ENCODE measurements at regions not wholly inside any gene's neighbourhood (a gene's known extent, or its start where the extent isn't known, plus 50 kb on each side); places are given as distances from the start of the nearest gene placed in this dataset.

GRCh38 chr18:78722929-78723710, 256.5 kb upstream of the SALL3 start:
- Histone ChIP-seq H3K36me3 (no peaks in the 10 kb centered on the region), H3K4me3 (no peak overlapping the region), H3K4me1 (peaks cover 0 to 14% (median 12%) of the 10 kb centered on the region in 4 donors), H3K9me3 (no peaks in the 10 kb centered on the region), H3K27me3 (no peaks in the 10 kb centered on the region), H3K27ac (no peak overlapping the region)
- intact Hi-C loops (cut with DNase I), result no loop called here
- peak; percentile 18 for DNase-seq
- TF ChIP-seq CTCF (IDR thresholded peaks at IDR 0.05) (no peak), POLR2AphosphoS5 (IDR thresholded peaks at IDR 0.05) (no peak), POLR2A (IDR thresholded peaks at IDR 0.05) (no peak), EP300 (IDR thresholded peaks at IDR 0.05) (no peak)
- 68 to 82% methylated on average over 20 of the region's 20 CpGs for WGBS, 2 donors

GRCh38 chr18:78724214-78724914, 255.3 kb upstream of the SALL3 start:
- WGBS, 2 donors, result 76 to 82% methylated on average over 15 of the region's 15 CpGs
- Histone ChIP-seq H3K27ac (no peak overlapping the region), H3K9me3 (no peaks in the 10 kb centered on the region), H3K27me3 (no peaks in the 10 kb centered on the region), H3K4me1 (peaks cover 0 to 14% (median 12%) of the 10 kb centered on the region in 4 donors), H3K4me3 (no peak overlapping the region), H3K36me3 (no peaks in the 10 kb centered on the region)
- intact Hi-C loops (cut with DNase I), result no loop called here
- TF ChIP-seq CTCF (IDR thresholded peaks at IDR 0.05) (no peak), POLR2AphosphoS5 (IDR thresholded peaks at IDR 0.05) (no peak)
- DNase-seq, result peak; percentile 22

GRCh38 chr18:78725426-78725825, 254.2 kb upstream of the SALL3 start:
- Histone ChIP-seq H3K27ac (no peak overlapping the region), H3K36me3 (no peaks in the 10 kb centered on the region), H3K4me1 (peaks cover 0 to 14% (median 12%) of the 10 kb centered on the region in 4 donors), H3K4me3 (no peak overlapping the region), H3K27me3 (no peaks in the 10 kb centered on the region), H3K9me3 (no peaks in the 10 kb centered on the region)
- DNase-seq, result peak; percentile 32
- 91 to 92% methylated on average over 10 of the region's 10 CpGs for WGBS, 2 donors
- intact Hi-C loops (cut with DNase I), result no loop called here
- no peak for TF ChIP-seq CTCF (IDR thresholded peaks at IDR 0.05)
- no peak for TF ChIP-seq POLR2AphosphoS5 (IDR thresholded peaks at IDR 0.05)
- no peak for TF ChIP-seq POLR2A (IDR thresholded peaks at IDR 0.05)

GRCh38 chr18:78726326-78727056, 253.1 kb upstream of the SALL3 start:
- no peaks in the 10 kb centered on the region for H3K36me3 ChIP-seq
- 95% methylated on average over 50 of the region's 50 CpGs for WGBS, 2 donors
- DNase-seq, result peak; percentile 33

More at GRCh38 chr18:78726326-78727056, 253.1 kb upstream of the SALL3 start:
- TF ChIP-seq CTCF (IDR thresholded peaks at IDR 0.05) (no peak), EP300 (IDR thresholded peaks at IDR 0.05) (no peak), POLR2A (IDR thresholded peaks at IDR 0.05) (no peak), POLR2AphosphoS5 (IDR thresholded peaks at IDR 0.05) (no peak)
- H3K27me3 ChIP-seq, result peaks cover 0 to 2% (median 0%) of the 10 kb centered on the region in 3 donors
- peaks cover 0 to 4% (median 2%) of the 10 kb centered on the region in 4 donors for H3K4me1 ChIP-seq
- no peak overlapping the region for H3K27ac ChIP-seq
- no peak overlapping the region for H3K4me3 ChIP-seq
- H3K9me3 ChIP-seq, result no peaks in the 10 kb centered on the region
- intact Hi-C loops (cut with DNase I), result no loop called here

Measured in sigmoid colon (tissue), 6 donors.